ENCODE measurements at regions not wholly inside any gene's neighbourhood (a gene's known extent, or its start where the extent isn't known, plus 50 kb on each side); places are given as distances from the start of the nearest gene placed in this dataset.

GRCh38 chr1:58282623-58283387 lies 263.7 kb downstream of the OMA1 start:
- Histone ChIP-seq H3K4me3 (ENCODE audit: low read depth, low read length) (no peak overlapping the region), H3K4me2 (ENCODE audit: low read length) (no peak overlapping the region), H3K79me2 (no peaks in the 10 kb centered on the region), H3K9me3 (ENCODE audit: control insufficient read depth, low read length) (no peaks in the 10 kb centered on the region), H2AFZ (no peak overlapping the region), H3K36me3 (ENCODE audit: control insufficient read depth, insufficient read depth, low read length) (no peaks in the 10 kb centered on the region), H3K9ac (no peak overlapping the region), H3K27me3 (ENCODE audit: control insufficient read depth, insufficient read depth, low read length) (no peaks in the 10 kb centered on the region), H3K4me1 (no peaks in the 10 kb centered on the region), H3K27ac (no peak overlapping the region)
- no peak for TF ChIP-seq CTCF (IDR thresholded peaks at IDR 0.05)

GRCh38 chr1:58266242-58266641 lies 280.3 kb downstream of the OMA1 start:
- no peaks in the 10 kb centered on the region for H3K9me3 ChIP-seq (ENCODE audit: control insufficient read depth, low read length)
- H3K27me3 ChIP-seq (ENCODE audit: control insufficient read depth, insufficient read depth, low read length) = no peaks in the 10 kb centered on the region
- H3K9ac ChIP-seq = no peak overlapping the region
- no peaks in the 10 kb centered on the region for H3K79me2 ChIP-seq
- no peaks in the 10 kb centered on the region for H3K4me1 ChIP-seq
- H3K4me3 ChIP-seq (ENCODE audit: low read depth, low read length) = no peak overlapping the region
- no peak overlapping the region for H3K4me2 ChIP-seq (ENCODE audit: low read length)
- H3K27ac ChIP-seq = no peak overlapping the region
- H3K36me3 ChIP-seq (ENCODE audit: control insufficient read depth, insufficient read depth, low read length) = no peaks in the 10 kb centered on the region
- TF ChIP-seq CTCF (IDR thresholded peaks at IDR 0.05) = no peak
- H2AFZ ChIP-seq = no peak overlapping the region

GRCh38 chr1:58264462-58264861 lies 282.1 kb downstream of the OMA1 start:
- H3K4me3 ChIP-seq (ENCODE audit: low read depth, low read length) = no peak overlapping the region
- H3K27ac ChIP-seq = no peak overlapping the region
- H3K36me3 ChIP-seq (ENCODE audit: control insufficient read depth, insufficient read depth, low read length) = no peaks in the 10 kb centered on the region
- TF ChIP-seq CTCF (IDR thresholded peaks at IDR 0.05) = no peak
- H3K9me3 ChIP-seq (ENCODE audit: control insufficient read depth, low read length) = no peaks in the 10 kb centered on the region
- H3K9ac ChIP-seq = no peak overlapping the region
- H3K27me3 ChIP-seq (ENCODE audit: control insufficient read depth, insufficient read depth, low read length) = no peaks in the 10 kb centered on the region
- no peaks in the 10 kb centered on the region for H3K79me2 ChIP-seq
- H2AFZ ChIP-seq = no peak overlapping the region
- H3K4me1 ChIP-seq = no peaks in the 10 kb centered on the region
- H3K4me2 ChIP-seq (ENCODE audit: low read length) = no peak overlapping the region

- no peak for TF ChIP-seq CTCF (IDR thresholded peaks at IDR 0.05)
- H3K36me3 ChIP-seq (ENCODE audit: control insufficient read depth, insufficient read depth, low read length) = no peaks in the 10 kb centered on the region
- H3K4me1 ChIP-seq = no peaks in the 10 kb centered on the region
- H3K79me2 ChIP-seq = no peaks in the 10 kb centered on the region
- no peak overlapping the region for H3K4me2 ChIP-seq (ENCODE audit: low read length)
- H3K9ac ChIP-seq = no peak overlapping the region
- no peak overlapping the region for H2AFZ ChIP-seq
- H3K9me3 ChIP-seq (ENCODE audit: control insufficient read depth, low read length) = no peaks in the 10 kb centered on the region
- no peaks in the 10 kb centered on the region for H3K27me3 ChIP-seq (ENCODE audit: control insufficient read depth, insufficient read depth, low read length)
- no peak overlapping the region for H3K27ac ChIP-seq
- H3K4me3 ChIP-seq (ENCODE audit: low read depth, low read length) = no peak overlapping the region
Observed at GRCh38 chr1:58262702-58263101, 283.8 kb downstream of the OMA1 start.

- no peaks in the 10 kb centered on the region for H3K36me3 ChIP-seq (ENCODE audit: control insufficient read depth, insufficient read depth, low read length)
- H3K27me3 ChIP-seq (ENCODE audit: control insufficient read depth, insufficient read depth, low read length) = no peaks in the 10 kb centered on the region
- no peak overlapping the region for H3K9ac ChIP-seq
- TF ChIP-seq CTCF (IDR thresholded peaks at IDR 0.05) = no peak
- H3K79me2 ChIP-seq = no peaks in the 10 kb centered on the region
- H3K4me1 ChIP-seq = no peaks in the 10 kb centered on the region
- no peaks in the 10 kb centered on the region for H3K9me3 ChIP-seq (ENCODE audit: control insufficient read depth, low read length)
- no peak overlapping the region for H3K4me3 ChIP-seq (ENCODE audit: low read depth, low read length)
- no peak overlapping the region for H3K27ac ChIP-seq
- no peak overlapping the region for H2AFZ ChIP-seq
- H3K4me2 ChIP-seq (ENCODE audit: low read length) = no peak overlapping the region
Observed at GRCh38 chr1:58258082-58258481, 288.4 kb downstream of the OMA1 start.

Measured in parathyroid adenoma (tissue), 2 donors.